Naive thymus-derived CD4-positive, alpha-beta T cell (primary cell): ENCODE measurements at regions not wholly inside any gene's neighbourhood (a gene's known extent, or its start where the extent isn't known, plus 50 kb on each side); places are given as distances from the start of the nearest gene placed in this dataset.

ENCODE experiments used
- ATAC-seq: fragments of 150-1000 bp; cut with Tn5 transposase; 2 replicates; pipeline ENCODE4 v1.10.0; 2021; ENCODE audit warnings: mild to moderate bottlenecking, moderate library complexity
- CTCF ChIA-PET: fragments of 350-600 bp; sonication (Branson Sonifier 250); formaldehyde crosslinking; loops from one replicate; lab custom pipeline; 2021; ENCODE audit warnings: antibody characterized with exemption; lab: Charles Lee
- POLR2A ChIA-PET: fragments of 350-600 bp; sonication (Branson Sonifier 250); formaldehyde crosslinking; loops from one replicate; lab custom pipeline; 2021; ENCODE audit warnings: antibody characterized with exemption, inconsistent platforms; lab: Charles Lee
- DNase-seq, 9 donors: peaks; one replicate each; pipeline versions ENCODE4 v3.0.0 to v3.0.0-alpha.2; 2020 to 2022; ENCODE audit warnings: mixed read lengths in 1 of 9
- H3K27ac ChIP-seq: one replicate; pipeline ENCODE4 v1.7.0; 2013; ENCODE audit warnings: mild to moderate bottlenecking, low read depth, low read length, moderate library complexity
- H3K27me3 ChIP-seq, 2 donors: one replicate each; pipeline ENCODE4 v1.7.0; 2013; ENCODE audit warnings: low read length in 2 of 2, mild to moderate bottlenecking in 2 of 2, moderate library complexity in 2 of 2; ENCODE audit not compliant: control insufficient read depth in 2 of 2, insufficient read depth in 2 of 2
- H3K36me3 ChIP-seq, 3 experiments: 1 replicate in 2 of 3; 2 replicates in 1 of 3; pipeline ENCODE4 v1.7.0; 2013; ENCODE audit warnings: low read length in 3 of 3, mild to moderate bottlenecking in 3 of 3, moderate library complexity in 1 of 3; ENCODE audit not compliant: insufficient read depth in 3 of 3, control insufficient read depth in 2 of 3
- H3K4me1 ChIP-seq, 2 donors: one replicate each; pipeline ENCODE4 v1.7.0; 2013; ENCODE audit warnings: low read length in 2 of 2, mild to moderate bottlenecking in 2 of 2, moderate library complexity in 1 of 2; ENCODE audit not compliant: control insufficient read depth in 2 of 2, insufficient read depth in 2 of 2
- H3K4me3 ChIP-seq: 2 replicates; pipeline ENCODE4 v1.7.0; 2013; ENCODE audit warnings: mild to moderate bottlenecking, low read length
- H3K9me3 ChIP-seq, 3 experiments: 1 replicate in 2 of 3; 2 replicates in 1 of 3; pipeline ENCODE4 v1.7.0; 2013; ENCODE audit warnings: low read length in 3 of 3; ENCODE audit not compliant: control insufficient read depth in 2 of 3
- H3K27ac Mint-ChIP-seq, 9 donors: one replicate each; pipeline ENCODE4 v1.8.0; 2020 to 2022; ENCODE audit warnings: mixed read lengths in 9 of 9, mild to moderate bottlenecking in 8 of 9, moderate library complexity in 5 of 9, inconsistent platforms in 2 of 9
- H3K27me3 Mint-ChIP-seq, 5 donors: one replicate each; pipeline ENCODE4 v1.8.0; 2021 to 2022; ENCODE audit warnings: mixed read lengths in 5 of 5, mild to moderate bottlenecking in 1 of 5
- H3K36me3 Mint-ChIP-seq, 5 donors: one replicate each; pipeline ENCODE4 v1.8.0; 2020 to 2022; ENCODE audit warnings: mixed read lengths in 5 of 5, mild to moderate bottlenecking in 3 of 5, inconsistent platforms in 1 of 5
- H3K4me1 Mint-ChIP-seq, 7 donors: one replicate each; pipeline ENCODE4 v1.8.0; 2020 to 2022; ENCODE audit warnings: mixed read lengths in 7 of 7, mild to moderate bottlenecking in 3 of 7, inconsistent platforms in 1 of 7
- H3K4me3 Mint-ChIP-seq, 10 donors: one replicate each; pipeline ENCODE4 v1.8.0; 2020 to 2022; ENCODE audit warnings: mild to moderate bottlenecking in 10 of 10, mixed read lengths in 10 of 10, moderate library complexity in 6 of 10, inconsistent platforms in 2 of 10
- H3K9me3 Mint-ChIP-seq, 11 donors: one replicate each; pipeline ENCODE4 v1.8.0; 2020 to 2022; ENCODE audit warnings: mixed read lengths in 11 of 11, mild to moderate bottlenecking in 4 of 11, inconsistent platforms in 1 of 11, moderate library complexity in 1 of 11
- intact Hi-C, 2 donors: fragments of 100-400 bp; cut with micrococcal nuclease; formaldehyde crosslinking; loops; one replicate each; pipeline ENCODE4 v1.15.1; 2023

- Mint-ChIP-seq H3K36me3 (no peaks in the 10 kb centered on the region), H3K27me3 (no peaks in the 10 kb centered on the region), H3K27ac (no peak overlapping the region), H3K4me3 (no peak overlapping the region), H3K9me3 (peaks cover 0 to 6% (median 0%) of the 10 kb centered on the region in 11 donors), H3K4me1 (no peaks in the 10 kb centered on the region)
- no peaks in the 10 kb centered on the region for H3K27me3 ChIP-seq
- no peaks in the 10 kb centered on the region for H3K4me1 ChIP-seq
- no peak overlapping the region for H3K27ac ChIP-seq
- ATAC-seq: no peak
- no peak overlapping the region for H3K4me3 ChIP-seq
- no peaks in the 10 kb centered on the region for H3K9me3 ChIP-seq
- intact Hi-C loops: no loop called here
- DNase-seq: no peak
- CTCF ChIA-PET: no interaction called here
- no peaks in the 10 kb centered on the region for H3K36me3 ChIP-seq
- POLR2A ChIA-PET: no interaction called here
These were observed 84.1 kb upstream of the TBX3 start for GRCh38 chr12:114767906-114768722.

GRCh38 chr12:114767084-114767760, 83.2 kb upstream of the TBX3 start:
- DNase-seq (no peak), ATAC-seq (no peak)
- no peaks in the 10 kb centered on the region for H3K36me3 ChIP-seq
- ChIA-PET POLR2A (no interaction called here), CTCF (no interaction called here)
- H3K27me3 ChIP-seq: no peaks in the 10 kb centered on the region
- intact Hi-C loops: no loop called here
- H3K27ac ChIP-seq: no peak overlapping the region
- H3K9me3 Mint-ChIP-seq: peaks cover 0 to 5% (median 0%) of the 10 kb centered on the region in 11 donors
- H3K4me1 Mint-ChIP-seq: peaks cover 0 to 4% (median 0%) of the 10 kb centered on the region in 7 donors
- no peaks in the 10 kb centered on the region for H3K4me1 ChIP-seq
- no peaks in the 10 kb centered on the region for H3K9me3 ChIP-seq
- peaks cover 0 to 7% (median 0%) of the 10 kb centered on the region in 5 donors for H3K27me3 Mint-ChIP-seq
- no peak overlapping the region for H3K4me3 Mint-ChIP-seq
- no peaks in the 10 kb centered on the region for H3K36me3 Mint-ChIP-seq
- H3K4me3 ChIP-seq: no peak overlapping the region
- H3K27ac Mint-ChIP-seq: no peak overlapping the region

- no peak overlapping the region for H3K27ac ChIP-seq
- H3K27me3 ChIP-seq: no peaks in the 10 kb centered on the region
- H3K27ac Mint-ChIP-seq: no peak overlapping the region
- CTCF ChIA-PET: no interaction called here
- H3K27me3 Mint-ChIP-seq: peaks cover 0 to 8% (median 0%) of the 10 kb centered on the region in 5 donors
- no peaks in the 10 kb centered on the region for H3K36me3 Mint-ChIP-seq
- peaks cover 0 to 4% (median 0%) of the 10 kb centered on the region in 7 donors for H3K4me1 Mint-ChIP-seq
- no peaks in the 10 kb centered on the region for H3K4me1 ChIP-seq
- H3K9me3 ChIP-seq: no peaks in the 10 kb centered on the region
- no peak overlapping the region for H3K4me3 ChIP-seq
- intact Hi-C loops: no loop called here
- no peak overlapping the region for H3K4me3 Mint-ChIP-seq
- POLR2A ChIA-PET: no interaction called here
- DNase-seq (no peak), ATAC-seq (no peak)
- no peaks in the 10 kb centered on the region for H3K36me3 ChIP-seq
- peaks cover 0 to 5% (median 0%) of the 10 kb centered on the region in 11 donors for H3K9me3 Mint-ChIP-seq
These were observed 82.2 kb upstream of the TBX3 start for GRCh38 chr12:114765960-114766691.

GRCh38 chr12:114764510-114764909, 80.5 kb upstream of the TBX3 start:
- Mint-ChIP-seq H3K4me3 (no peak overlapping the region), H3K4me1 (peaks cover 0 to 4% (median 0%) of the 10 kb centered on the region in 7 donors), H3K36me3 (no peaks in the 10 kb centered on the region), H3K9me3 (peaks cover 0 to 5% (median 0%) of the 10 kb centered on the region in 11 donors), H3K27ac (no peak overlapping the region), H3K27me3 (peaks cover 0 to 8% (median 0%) of the 10 kb centered on the region in 5 donors)
- H3K4me3 ChIP-seq: no peak overlapping the region
- H3K27ac ChIP-seq: no peak overlapping the region
- CTCF ChIA-PET: no interaction called here
- DNase-seq (no peak), ATAC-seq (no peak)
- POLR2A ChIA-PET: no interaction called here
- H3K36me3 ChIP-seq: no peaks in the 10 kb centered on the region
- H3K9me3 ChIP-seq: no peaks in the 10 kb centered on the region
- H3K27me3 ChIP-seq: no peaks in the 10 kb centered on the region
- intact Hi-C loops: no loop called here
- H3K4me1 ChIP-seq: no peaks in the 10 kb centered on the region

- Mint-ChIP-seq H3K36me3 (no peaks in the 10 kb centered on the region), H3K27ac (no peak overlapping the region), H3K9me3 (peaks cover 0 to 7% (median 0%) of the 10 kb centered on the region in 11 donors), H3K27me3 (peaks cover 0 to 8% (median 0%) of the 10 kb centered on the region in 5 donors), H3K4me1 (peaks cover 0 to 4% (median 0%) of the 10 kb centered on the region in 7 donors), H3K4me3 (no peak overlapping the region)
- POLR2A ChIA-PET: no interaction called here
- ATAC-seq: peak; percentile 20
- Histone ChIP-seq H3K9me3 (no peaks in the 10 kb centered on the region), H3K4me1 (no peaks in the 10 kb centered on the region), H3K4me3 (no peak overlapping the region), H3K36me3 (no peaks in the 10 kb centered on the region), H3K27ac (no peak overlapping the region), H3K27me3 (no peaks in the 10 kb centered on the region)
- CTCF ChIA-PET: no interaction called here
- intact Hi-C loops: no loop called here
- no peak for DNase-seq
These were observed 78.6 kb upstream of the TBX3 start for GRCh38 chr12:114762490-114763110.

- Histone ChIP-seq H3K9me3 (no peaks in the 10 kb centered on the region), H3K36me3 (no peaks in the 10 kb centered on the region), H3K4me1 (no peaks in the 10 kb centered on the region), H3K4me3 (no peak overlapping the region), H3K27me3 (no peaks in the 10 kb centered on the region), H3K27ac (no peak overlapping the region)
- Mint-ChIP-seq H3K4me3 (no peak overlapping the region), H3K9me3 (peaks cover 0 to 7% (median 0%) of the 10 kb centered on the region in 11 donors), H3K4me1 (peaks cover 0 to 4% (median 0%) of the 10 kb centered on the region in 7 donors), H3K27me3 (peaks cover 0 to 8% (median 0%) of the 10 kb centered on the region in 5 donors), H3K27ac (no peak overlapping the region), H3K36me3 (no peaks in the 10 kb centered on the region)
- ATAC-seq: no peak
- ChIA-PET CTCF (interaction anchor here (0.7 kb wide), 1 partner anchor 42 kb away, joined by 3 read pairs; no protein-coding TSS in a partner anchor), POLR2A (no interaction called here)
- no peak for DNase-seq
- intact Hi-C loops: no loop called here
These were observed 76.3 kb upstream of the TBX3 start for GRCh38 chr12:114760151-114760877.
